Thyroid gland (tissue), 4 donors: ENCODE measurements at regions not wholly inside any gene's neighbourhood (a gene's known extent, or its start where the extent isn't known, plus 50 kb on each side); places are given as distances from the start of the nearest gene placed in this dataset.

Experiments
- CTCF ChIP-seq, 6 experiments: fragments of 200-600 bp in 3 of 6; fragments of 450-650 bp in 3 of 6; sonication (generic) in 3 of 6; IDR thresholded peaks; one replicate each; pipeline ENCODE4 v1.5.1; 2016 to 2019; ENCODE audit warnings: antibody characterized with exemption in 6 of 6, mild to moderate bottlenecking in 2 of 6, inconsistent platforms in 1 of 6, moderate library complexity in 1 of 6
- POLR2A ChIP-seq, 2 donors: fragments of 450-650 bp; IDR thresholded peaks; one replicate each; pipeline ENCODE4 v1.6.1; 2017; ENCODE audit warnings: antibody characterized with exemption in 2 of 2, mild to moderate bottlenecking in 2 of 2, moderate library complexity in 1 of 2

GRCh38 chr18:6598657-6599056 lies 130.9 kb upstream of the ARHGAP28 start:
- TF ChIP-seq POLR2A (IDR thresholded peaks at IDR 0.05): no peak
- no peak for TF ChIP-seq CTCF (IDR thresholded peaks at IDR 0.05)
